ENCODE measurements at regions not wholly inside any gene's neighbourhood (a gene's known extent, or its start where the extent isn't known, plus 50 kb on each side); places are given as distances from the start of the nearest gene placed in this dataset.

- CTCF ChIA-PET, result no interaction called here
- no peak for TF ChIP-seq NR1H2 (CRISPR knock-in tag; IDR thresholded peaks at IDR 0.05)
- TF ChIP-seq PREB (CRISPR knock-in tag; IDR thresholded peaks at IDR 0.05; ENCODE audit: borderline replicate concordance), result no peak
- TF ChIP-seq, protein P1, sequence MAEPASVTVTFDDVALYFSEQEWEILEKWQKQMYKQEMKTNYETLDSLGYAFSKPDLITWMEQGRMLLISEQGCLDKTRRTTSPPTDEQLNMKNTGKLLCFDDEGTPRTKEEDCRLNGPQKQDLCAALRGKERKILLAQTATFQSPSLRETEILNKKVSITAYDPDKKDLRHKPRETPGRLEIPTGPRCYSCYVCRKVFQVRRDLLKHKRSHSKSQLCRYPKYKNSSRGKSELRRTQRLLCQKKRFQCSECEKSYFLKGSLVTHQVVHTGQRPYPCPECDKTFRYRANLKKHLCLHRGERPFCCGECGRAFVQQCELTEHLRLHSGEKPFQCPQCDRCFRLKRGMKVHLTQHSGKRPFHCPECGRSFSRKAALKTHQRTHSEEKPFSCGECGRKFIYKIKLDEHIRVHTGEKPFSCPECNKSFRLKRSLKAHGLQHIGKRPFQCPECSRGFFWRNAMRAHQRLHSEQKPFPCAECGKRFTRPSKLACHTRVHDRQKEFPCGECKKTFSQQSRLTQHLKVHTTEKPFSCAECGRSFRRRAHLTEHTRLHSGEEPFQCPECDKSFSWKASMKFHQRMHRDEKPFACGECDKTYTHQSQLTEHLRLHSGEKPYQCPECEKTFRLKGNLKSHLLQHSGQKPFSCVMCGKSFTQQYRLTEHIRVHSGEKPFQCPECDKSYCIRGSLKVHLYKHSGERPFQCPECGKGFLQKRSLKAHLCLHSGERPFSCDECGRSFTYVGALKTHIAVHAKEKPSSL (CRISPR knock-in tag; conservative IDR thresholded peaks at IDR 0.05), result no peak
- no peak for TF ChIP-seq TP53 (CRISPR knock-in tag; IDR thresholded peaks at IDR 0.05)
- no peak for TF ChIP-seq STAT6 (CRISPR knock-in tag; conservative IDR thresholded peaks at IDR 0.05; ENCODE audit: low read depth)
- TF ChIP-seq KAT7 (CRISPR knock-in tag; IDR thresholded peaks at IDR 0.05; ENCODE audit: borderline replicate concordance), result no peak
- TF ChIP-seq ZNF121 (CRISPR knock-in tag; IDR thresholded peaks at IDR 0.05), result no peak
- no peak for TF ChIP-seq OVOL2 (CRISPR knock-in tag; IDR thresholded peaks at IDR 0.05; ENCODE audit: borderline replicate concordance)
- no peak for TF ChIP-seq RORB (CRISPR knock-in tag; IDR thresholded peaks at IDR 0.05)
- no peak for TF ChIP-seq ZNF232 (CRISPR knock-in tag; IDR thresholded peaks at IDR 0.05)
- no peak for TF ChIP-seq FOXJ3 (CRISPR knock-in tag; IDR thresholded peaks at IDR 0.05; ENCODE audit: borderline replicate concordance)
- no peak for TF ChIP-seq ZNF281 (CRISPR knock-in tag; IDR thresholded peaks at IDR 0.05)
- TF ChIP-seq ETV6 (CRISPR knock-in tag; IDR thresholded peaks at IDR 0.05), result no peak
- TF ChIP-seq, protein P2, sequence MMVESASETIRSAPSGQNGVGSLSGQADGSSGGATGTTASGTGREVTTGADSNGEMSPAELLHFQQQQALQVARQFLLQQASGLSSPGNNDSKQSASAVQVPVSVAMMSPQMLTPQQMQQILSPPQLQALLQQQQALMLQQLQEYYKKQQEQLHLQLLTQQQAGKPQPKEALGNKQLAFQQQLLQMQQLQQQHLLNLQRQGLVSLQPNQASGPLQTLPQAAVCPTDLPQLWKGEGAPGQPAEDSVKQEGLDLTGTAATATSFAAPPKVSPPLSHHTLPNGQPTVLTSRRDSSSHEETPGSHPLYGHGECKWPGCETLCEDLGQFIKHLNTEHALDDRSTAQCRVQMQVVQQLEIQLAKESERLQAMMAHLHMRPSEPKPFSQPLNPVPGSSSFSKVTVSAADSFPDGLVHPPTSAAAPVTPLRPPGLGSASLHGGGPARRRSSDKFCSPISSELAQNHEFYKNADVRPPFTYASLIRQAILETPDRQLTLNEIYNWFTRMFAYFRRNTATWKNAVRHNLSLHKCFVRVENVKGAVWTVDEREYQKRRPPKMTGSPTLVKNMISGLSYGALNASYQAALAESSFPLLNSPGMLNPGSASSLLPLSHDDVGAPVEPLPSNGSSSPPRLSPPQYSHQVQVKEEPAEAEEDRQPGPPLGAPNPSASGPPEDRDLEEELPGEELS (CRISPR knock-in tag; IDR thresholded peaks at IDR 0.05), result no peak
- no peak for TF ChIP-seq ZNF138 (CRISPR knock-in tag; conservative IDR thresholded peaks at IDR 0.05)
- TF ChIP-seq, protein P3, sequence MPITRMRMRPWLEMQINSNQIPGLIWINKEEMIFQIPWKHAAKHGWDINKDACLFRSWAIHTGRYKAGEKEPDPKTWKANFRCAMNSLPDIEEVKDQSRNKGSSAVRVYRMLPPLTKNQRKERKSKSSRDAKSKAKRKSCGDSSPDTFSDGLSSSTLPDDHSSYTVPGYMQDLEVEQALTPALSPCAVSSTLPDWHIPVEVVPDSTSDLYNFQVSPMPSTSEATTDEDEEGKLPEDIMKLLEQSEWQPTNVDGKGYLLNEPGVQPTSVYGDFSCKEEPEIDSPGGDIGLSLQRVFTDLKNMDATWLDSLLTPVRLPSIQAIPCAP (CRISPR knock-in tag; IDR thresholded peaks at IDR 0.05), result no peak
- Mint-ChIP-seq H3K9me3 (peaks cover under 1% of the 10 kb centered on the region; the same call in 1 of the 2 replicates), H3K4me3 (no peak overlapping the region), H3K4me1 (peaks cover 14% of the 10 kb centered on the region), H3K27ac (no peak overlapping the region), H3K27me3 (ENCODE audit: low read depth) (peaks cover 2% of the 10 kb centered on the region; the same call in 1 of the 2 replicates), H3K36me3 (no peaks in the 10 kb centered on the region)
- POLR2A ChIA-PET, result no interaction called here
- DNase-seq (ENCODE audit: low spot score), result no peak
- ATAC-seq, result no peak
Measured at GRCh38 chr6:3527651-3527977, 70.8 kb upstream of the SLC22A23 start.

Measured in WTC11 (cell line).